GM23248 (cell line): ENCODE measurements at regions not wholly inside any gene's neighbourhood (a gene's known extent, or its start where the extent isn't known, plus 50 kb on each side); places are given as distances from the start of the nearest gene placed in this dataset.
A peak's percentile ranks its signal among the peaks of the same experiment; 100 is the strongest.
"Not testable (repeated sequence)": the region's sequence is repeated elsewhere in the genome, so short reads cannot be mapped to it uniquely, and the experiment has no call there.

Experiments used
- DNase-seq: peaks from one replicate; pipeline ENCODE4 v3.0.0-alpha.2; 2015
- H2AFZ ChIP-seq: fragments of 200-600 bp; sonication (generic); 2 replicates; pipeline ENCODE4 v1.6.1; 2016; ENCODE audit warnings: antibody characterized with exemption
- H3F3A ChIP-seq: fragments of 200-600 bp; sonication (generic); 2 replicates; pipeline ENCODE4 v1.6.1; 2016; ENCODE audit warnings: mild to moderate bottlenecking, antibody characterized with exemption, mixed run types; ENCODE audit not compliant: insufficient read depth
- H3K27ac ChIP-seq: fragments of 200-600 bp; sonication (generic); 2 replicates; pipeline ENCODE4 v1.5.1; 2016; ENCODE audit warnings: mild to moderate bottlenecking
- H3K27me3 ChIP-seq: fragments of 200-600 bp; sonication (generic); replicated peaks from 2 replicates; pipeline ENCODE4 v1.6.1; 2016; ENCODE audit warnings: mild to moderate bottlenecking; ENCODE audit not compliant: insufficient read depth
- H3K36me3 ChIP-seq: fragments of 200-600 bp; sonication (generic); 2 replicates; pipeline ENCODE4 v1.6.1; 2016; ENCODE audit warnings: low read depth, mild to moderate bottlenecking
- H3K4me1 ChIP-seq: fragments of 200-600 bp; sonication (generic); 2 replicates; pipeline ENCODE4 v1.6.1; 2016; ENCODE audit warnings: mild to moderate bottlenecking; ENCODE audit not compliant: insufficient read depth
- H3K4me2 ChIP-seq: fragments of 200-600 bp; sonication (generic); one replicate; pipeline ENCODE4 v1.6.1; 2016; ENCODE audit warnings: mild to moderate bottlenecking; ENCODE audit not compliant: unreplicated experiment
- H3K4me3 ChIP-seq: fragments of 200-600 bp; sonication (generic); 2 replicates; pipeline ENCODE4 v1.5.1; 2016; ENCODE audit warnings: mild to moderate bottlenecking
- H3K79me2 ChIP-seq: fragments of 200-600 bp; sonication (generic); 2 replicates; pipeline ENCODE4 v1.6.1; 2016; ENCODE audit warnings: mild to moderate bottlenecking; ENCODE audit not compliant: insufficient read depth
- H3K9ac ChIP-seq: fragments of 200-600 bp; sonication (generic); 2 replicates; pipeline ENCODE4 v1.6.1; 2016; ENCODE audit warnings: mild to moderate bottlenecking
- H3K9me2 ChIP-seq: fragments of 200-600 bp; sonication (generic); 2 replicates; pipeline ENCODE4 v1.6.1; 2016; ENCODE audit warnings: mixed run types, mild to moderate bottlenecking, moderate library complexity; ENCODE audit not compliant: insufficient read depth
- H3K9me3 ChIP-seq: fragments of 200-600 bp; sonication (generic); one replicate; pipeline ENCODE4 v1.6.1; 2017; ENCODE audit warnings: low read depth
- H4K20me1 ChIP-seq: fragments of 200-600 bp; sonication (generic); 2 replicates; pipeline ENCODE4 v1.6.0; 2016; ENCODE audit not compliant: insufficient read depth
- EZH2 ChIP-seq: fragments of 200-600 bp; sonication (generic); IDR thresholded peaks from 2 replicates; pipeline ENCODE4 v1.6.1; 2018; ENCODE audit warnings: antibody characterized with exemption, mild to moderate bottlenecking; ENCODE audit not compliant: insufficient read depth, poor library complexity, severe bottlenecking
- EZH2phosphoT487 ChIP-seq: fragments of 200-600 bp; sonication (generic); IDR thresholded peaks from 2 replicates; pipeline ENCODE4 v1.6.1; 2018; ENCODE audit warnings: antibody characterized with exemption, moderate library complexity, mild to moderate bottlenecking, low read depth; ENCODE audit not compliant: insufficient read depth
- WGBS, 2 experiments: methylation state at CpG; one replicate each; pipeline ENCODE4 v1.1.6; 2015 to 2017; ENCODE audit warnings: low lambda C conversion rate in 2 of 2, low coverage in 1 of 2; ENCODE audit errors: missing lambda C conversion rate in 2 of 2; 5-methylcytosine and 5-hydroxymethylcytosine counted together
- in situ Hi-C: fragments of 300-500 bp; cut with MboI; formaldehyde crosslinking; loops from 2 replicates; pipeline ENCODE4 v1.15.0; 2020

DNA sequence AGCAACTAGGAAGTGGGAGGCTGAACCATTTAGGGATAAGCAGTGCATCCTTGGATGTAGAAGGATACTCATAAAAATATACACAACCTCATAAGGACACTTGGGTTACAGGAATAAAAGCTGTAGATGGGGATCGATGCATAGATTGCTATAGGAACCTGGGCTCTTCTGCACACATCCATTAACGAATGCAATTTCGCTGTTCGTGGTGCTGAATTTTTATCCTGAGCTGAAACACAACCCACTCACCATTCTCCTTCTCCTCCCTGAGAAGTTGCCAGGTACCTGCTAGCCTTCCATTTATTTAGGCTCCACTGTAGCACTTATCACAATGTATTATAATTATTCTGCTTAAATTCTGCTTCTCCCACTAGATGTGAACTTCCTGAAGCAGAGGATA lies 320.6 kb upstream of the BRINP1 start:
- H3K79me2 ChIP-seq: no peaks in the 10 kb centered on the region
- no peak overlapping the region for H3K4me3 ChIP-seq
- H3K27me3 ChIP-seq: no peaks in the 10 kb centered on the region
- H3K4me2 ChIP-seq: no peak overlapping the region
- no peaks in the 10 kb centered on the region for H3F3A ChIP-seq
- no peaks in the 10 kb centered on the region for H4K20me1 ChIP-seq
- peak; percentile 19 for DNase-seq
- no peaks in the 10 kb centered on the region for H3K9me2 ChIP-seq
- no peaks in the 10 kb centered on the region for H3K9me3 ChIP-seq
- H3K27ac ChIP-seq: no peak overlapping the region
- no peaks in the 10 kb centered on the region for H3K4me1 ChIP-seq
- in situ Hi-C loops: no loop called here
- WGBS, 2 experiments: 3 to 4% methylated on average over 4 of the region's 4 CpGs
- H2AFZ ChIP-seq: no peak overlapping the region
- no peaks in the 10 kb centered on the region for H3K36me3 ChIP-seq
- TF ChIP-seq EZH2phosphoT487 (no peak), EZH2 (no peak)
- no peak overlapping the region for H3K9ac ChIP-seq

DNA sequence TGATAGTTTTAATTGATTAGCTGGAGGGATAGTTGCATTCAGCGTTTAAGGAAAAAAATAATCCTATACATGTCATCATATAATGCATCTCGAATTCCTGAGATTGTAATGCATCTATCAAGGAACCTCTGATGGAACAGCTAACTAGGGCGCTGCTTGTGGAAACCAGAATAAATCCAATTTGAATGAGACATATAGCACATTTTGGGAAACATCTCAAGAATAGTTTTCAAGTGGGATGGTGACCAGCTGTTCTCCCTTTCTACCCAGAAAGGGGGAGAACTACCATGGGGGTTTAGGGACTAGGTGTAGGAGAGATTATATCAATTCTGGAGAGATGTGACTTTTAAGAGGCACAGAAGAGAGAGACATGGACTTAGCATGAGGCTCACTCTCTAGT lies 319.3 kb upstream of the BRINP1 start:
- H4K20me1 ChIP-seq: no peaks in the 10 kb centered on the region
- no peak for DNase-seq
- no peak overlapping the region for H3K27ac ChIP-seq
- no peaks in the 10 kb centered on the region for H3K27me3 ChIP-seq
- H3K9ac ChIP-seq: no peak overlapping the region
- H3K9me3 ChIP-seq: no peaks in the 10 kb centered on the region
- no peak overlapping the region for H3K4me2 ChIP-seq
- H2AFZ ChIP-seq: no peak overlapping the region
- H3F3A ChIP-seq: no peaks in the 10 kb centered on the region
- no peaks in the 10 kb centered on the region for H3K79me2 ChIP-seq
- 7 to 10% methylated on average over 3 of the region's 3 CpGs for WGBS, 2 experiments
- TF ChIP-seq EZH2phosphoT487 (no peak), EZH2 (no peak)
- H3K4me1 ChIP-seq: no peaks in the 10 kb centered on the region
- no peaks in the 10 kb centered on the region for H3K9me2 ChIP-seq
- H3K4me3 ChIP-seq: no peak overlapping the region
- no peaks in the 10 kb centered on the region for H3K36me3 ChIP-seq
- in situ Hi-C loops: no loop called here

DNA sequence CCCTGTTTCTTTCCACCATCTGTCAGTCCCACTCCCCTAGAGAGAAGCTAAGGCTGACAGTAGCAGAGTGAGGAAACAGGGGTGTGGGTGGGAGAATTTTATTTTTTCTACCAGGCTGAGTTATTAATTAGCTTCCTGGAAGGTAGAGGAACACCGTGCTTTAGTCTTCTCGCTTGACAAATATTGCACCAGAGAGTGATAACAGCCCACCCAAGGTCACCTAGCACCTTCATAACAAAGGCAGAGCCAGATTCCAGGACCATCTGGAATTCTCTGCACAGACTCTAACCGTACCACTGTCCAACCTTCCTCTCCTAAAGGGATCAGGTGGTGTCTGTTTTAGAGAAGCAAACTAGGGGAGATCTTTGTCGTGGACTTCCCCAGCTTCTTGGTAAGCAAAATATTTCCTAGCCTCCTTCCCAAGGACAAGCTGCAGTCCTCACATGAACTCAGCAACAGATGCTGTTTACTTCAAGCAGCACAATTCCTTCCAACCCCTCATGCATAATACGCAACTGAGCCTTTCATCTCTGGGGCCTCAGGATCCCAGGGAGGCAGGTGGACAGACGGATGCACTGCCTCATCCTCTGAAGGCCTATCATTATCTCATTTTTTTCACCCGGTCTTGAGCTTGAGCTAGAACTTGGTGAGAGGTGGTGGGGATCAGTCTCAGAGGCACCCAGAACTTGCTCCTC lies 308.7 kb upstream of the BRINP1 start:
- Histone ChIP-seq H3K9ac (no peak overlapping the region), H2AFZ (no peak overlapping the region), H3K4me3 (no peak overlapping the region), H4K20me1 (no peaks in the 10 kb centered on the region), H3K9me3 (no peaks in the 10 kb centered on the region), H3K27me3 (no peaks in the 10 kb centered on the region), H3K4me2 (no peak overlapping the region), H3F3A (no peaks in the 10 kb centered on the region), H3K4me1 (no peaks in the 10 kb centered on the region), H3K9me2 (no peaks in the 10 kb centered on the region), H3K79me2 (no peaks in the 10 kb centered on the region), H3K36me3 (no peaks in the 10 kb centered on the region), H3K27ac (no peak overlapping the region)
- DNase-seq: no peak
- in situ Hi-C loops: no loop called here
- TF ChIP-seq EZH2phosphoT487: no peak
- no peak for TF ChIP-seq EZH2
- WGBS, 2 experiments: 32 to 34% methylated on average over 7 of the region's 7 CpGs

DNA sequence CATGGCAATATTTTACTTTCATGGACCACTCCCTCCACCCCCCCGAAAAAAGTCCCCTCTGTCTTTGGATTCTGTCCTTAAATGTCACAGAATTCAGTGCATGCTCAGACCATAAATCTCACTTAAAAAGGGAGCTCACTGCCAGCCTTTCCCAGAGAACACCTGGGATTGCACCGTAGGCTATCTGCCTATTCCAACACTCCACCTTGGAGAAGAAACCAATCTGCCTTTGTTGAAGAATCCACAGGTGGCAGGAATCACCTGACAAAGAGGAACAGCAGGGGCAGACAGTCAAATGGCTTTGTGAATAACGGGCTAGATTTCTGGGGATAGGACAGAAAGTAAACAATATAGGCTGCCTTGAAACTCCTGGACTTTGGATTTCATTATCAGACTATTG lies 306.7 kb upstream of the BRINP1 start:
- Histone ChIP-seq H3K9ac (no peak overlapping the region), H3K9me3 (no peaks in the 10 kb centered on the region), H3K4me2 (no peak overlapping the region), H2AFZ (no peak overlapping the region), H3K36me3 (no peaks in the 10 kb centered on the region), H3K4me1 (no peaks in the 10 kb centered on the region), H3K4me3 (no peak overlapping the region), H3K9me2 (no peaks in the 10 kb centered on the region), H3K79me2 (no peaks in the 10 kb centered on the region), H3F3A (no peaks in the 10 kb centered on the region), H4K20me1 (no peaks in the 10 kb centered on the region), H3K27me3 (no peaks in the 10 kb centered on the region), H3K27ac (no peak overlapping the region)
- in situ Hi-C loops: no loop called here
- DNase-seq: no peak
- WGBS, 2 experiments: 10% methylated on average over 3 of the region's 3 CpGs
- TF ChIP-seq EZH2phosphoT487 (no peak), EZH2 (no peak)

DNA sequence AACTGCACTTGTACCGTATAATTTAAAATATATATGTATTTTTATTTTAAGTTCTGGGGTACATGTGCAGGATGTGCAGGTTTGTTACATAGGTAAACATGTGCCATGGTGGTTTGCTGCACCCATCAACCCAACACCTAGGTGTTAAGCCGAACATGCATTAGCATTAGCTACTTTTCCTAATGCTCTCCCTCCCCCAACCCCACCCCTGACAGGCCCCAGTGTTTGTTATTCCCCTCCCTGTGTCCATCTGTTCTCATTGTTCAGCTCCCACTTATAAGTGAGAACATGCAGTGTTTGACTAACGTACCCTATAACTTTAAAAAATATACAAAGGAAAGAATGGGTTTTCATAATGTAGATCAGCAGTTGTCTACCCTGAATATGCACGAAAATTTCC lies 303.5 kb upstream of the BRINP1 start:
- 27 to 29% methylated on average over 3 to 4 of the region's 4 CpGs for WGBS, 2 experiments
- H3F3A ChIP-seq, DNase-seq, in situ Hi-C loops, H4K20me1 ChIP-seq, H3K79me2 ChIP-seq, H3K36me3 ChIP-seq, H3K9me2 ChIP-seq, H3K4me2 ChIP-seq, H2AFZ ChIP-seq, H3K27ac ChIP-seq, H3K9ac ChIP-seq, H3K27me3 ChIP-seq, H3K4me3 ChIP-seq, H3K4me1 ChIP-seq, H3K9me3 ChIP-seq: not testable (repeated sequence)
